HG03039 (cell line): ENCODE measurements at regions not wholly inside any gene's neighbourhood (a gene's known extent, or its start where the extent isn't known, plus 50 kb on each side); places are given as distances from the start of the nearest gene placed in this dataset.
"Not testable (repeated sequence)": the region's sequence is repeated elsewhere in the genome, so short reads cannot be mapped to it uniquely, and the experiment has no call there.

Experiments used
- ATAC-seq: cut with Tn5 transposase; IDR thresholded peaks from one replicate; pipeline ENCODE4 v1.9.1; 2021; ENCODE audit warnings: mild to moderate bottlenecking, moderate library complexity; ENCODE audit not compliant: unreplicated experiment

- no peak for ATAC-seq
Measured at GRCh38 chr6:15745781-15746180, 83.0 kb upstream of the DTNBP1 start.

GRCh38 chr6:15744818-15745402 is 82.1 kb upstream of the DTNBP1 start:
- no peak for ATAC-seq

GRCh38 chr6:15742013-15742412 is 79.2 kb upstream of the DTNBP1 start:
- not testable (repeated sequence) for ATAC-seq

- ATAC-seq = no peak
Measured at GRCh38 chr6:15741405-15741804, 78.6 kb upstream of the DTNBP1 start.

- no peak for ATAC-seq
Measured at GRCh38 chr6:15739867-15740266, 77.0 kb upstream of the DTNBP1 start.

- ATAC-seq = no peak
Measured at GRCh38 chr6:15739353-15739752, 76.5 kb upstream of the DTNBP1 start.

- not testable (repeated sequence) for ATAC-seq
Measured at GRCh38 chr6:15738195-15738594, 75.4 kb upstream of the DTNBP1 start.

- ATAC-seq = no peak
Measured at GRCh38 chr6:15736297-15736696, 73.5 kb upstream of the DTNBP1 start.

GRCh38 chr6:15735567-15736265 is 72.9 kb upstream of the DTNBP1 start:
- no peak for ATAC-seq

- ATAC-seq = no peak
Measured at GRCh38 chr6:15734118-15734897, 71.5 kb upstream of the DTNBP1 start.

- ATAC-seq = no peak
Measured at GRCh38 chr6:15730922-15731321, 68.1 kb upstream of the DTNBP1 start.

- ATAC-seq = no peak
Measured at GRCh38 chr6:15730442-15730841, 67.6 kb upstream of the DTNBP1 start.

- ATAC-seq = no peak
Measured at GRCh38 chr6:15722731-15723130, 59.9 kb upstream of the DTNBP1 start.

- ATAC-seq = no peak
Measured at GRCh38 chr6:15716889-15717288, 54.1 kb upstream of the DTNBP1 start.

- ATAC-seq = no peak
Measured at GRCh38 chr6:15715851-15716250, 53.0 kb upstream of the DTNBP1 start.

GRCh38 chr6:15715060-15715459 is 52.2 kb upstream of the DTNBP1 start:
- no peak for ATAC-seq

- no peak for ATAC-seq
Measured at GRCh38 chr6:15714658-15715057, 51.8 kb upstream of the DTNBP1 start.

- no peak for ATAC-seq
Measured at GRCh38 chr6:15713325-15713724, 50.5 kb upstream of the DTNBP1 start.

- no peak for ATAC-seq
Measured at GRCh38 chr6:15712797-15713196, 50.0 kb upstream of the DTNBP1 start.
